ENCODE measurements at regions not wholly inside any gene's neighbourhood (a gene's known extent, or its start where the extent isn't known, plus 50 kb on each side); places are given as distances from the start of the nearest gene placed in this dataset.
"Not testable (repeated sequence)": the region's sequence is repeated elsewhere in the genome, so short reads cannot be mapped to it uniquely, and the experiment has no call there.

DNA sequence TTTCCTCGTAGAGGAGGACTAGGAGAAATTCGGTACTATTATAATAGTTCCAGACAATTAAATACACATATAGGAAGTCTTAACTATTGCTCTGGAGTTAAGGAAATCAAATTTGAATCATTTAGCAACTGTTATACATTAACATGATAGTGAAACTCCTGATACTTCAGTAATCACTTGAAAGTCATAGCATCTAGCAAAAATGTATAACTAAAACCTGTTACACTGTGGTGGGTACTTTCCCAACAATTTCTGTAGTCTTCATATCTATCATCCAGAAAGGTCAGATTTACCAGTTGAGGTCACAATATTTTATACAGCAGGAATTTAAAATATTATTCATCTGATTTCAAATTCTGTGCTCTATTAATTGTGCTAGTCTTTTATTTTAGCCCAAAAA, 669.6 kb upstream of the PCDH10 start:
- no peaks in the 10 kb centered on the region for H3K4me1 ChIP-seq
- WGBS, 2 donors, result 75 to 92% methylated on average over 2 of the region's 2 CpGs
- no peak overlapping the region for H3K4me3 ChIP-seq
- intact Hi-C loops (cut with DNase I), result no loop called here
- H3K9me3 ChIP-seq, result no peaks in the 10 kb centered on the region
- no peaks in the 10 kb centered on the region for H3K36me3 ChIP-seq
- TF ChIP-seq, protein P1, sequence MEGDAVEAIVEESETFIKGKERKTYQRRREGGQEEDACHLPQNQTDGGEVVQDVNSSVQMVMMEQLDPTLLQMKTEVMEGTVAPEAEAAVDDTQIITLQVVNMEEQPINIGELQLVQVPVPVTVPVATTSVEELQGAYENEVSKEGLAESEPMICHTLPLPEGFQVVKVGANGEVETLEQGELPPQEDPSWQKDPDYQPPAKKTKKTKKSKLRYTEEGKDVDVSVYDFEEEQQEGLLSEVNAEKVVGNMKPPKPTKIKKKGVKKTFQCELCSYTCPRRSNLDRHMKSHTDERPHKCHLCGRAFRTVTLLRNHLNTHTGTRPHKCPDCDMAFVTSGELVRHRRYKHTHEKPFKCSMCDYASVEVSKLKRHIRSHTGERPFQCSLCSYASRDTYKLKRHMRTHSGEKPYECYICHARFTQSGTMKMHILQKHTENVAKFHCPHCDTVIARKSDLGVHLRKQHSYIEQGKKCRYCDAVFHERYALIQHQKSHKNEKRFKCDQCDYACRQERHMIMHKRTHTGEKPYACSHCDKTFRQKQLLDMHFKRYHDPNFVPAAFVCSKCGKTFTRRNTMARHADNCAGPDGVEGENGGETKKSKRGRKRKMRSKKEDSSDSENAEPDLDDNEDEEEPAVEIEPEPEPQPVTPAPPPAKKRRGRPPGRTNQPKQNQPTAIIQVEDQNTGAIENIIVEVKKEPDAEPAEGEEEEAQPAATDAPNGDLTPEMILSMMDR (IDR thresholded peaks at IDR 0.05), result no peak
- H3K27ac ChIP-seq, result no peak overlapping the region
- no peaks in the 10 kb centered on the region for H3K27me3 ChIP-seq
- DNase-seq, result no peak

DNA sequence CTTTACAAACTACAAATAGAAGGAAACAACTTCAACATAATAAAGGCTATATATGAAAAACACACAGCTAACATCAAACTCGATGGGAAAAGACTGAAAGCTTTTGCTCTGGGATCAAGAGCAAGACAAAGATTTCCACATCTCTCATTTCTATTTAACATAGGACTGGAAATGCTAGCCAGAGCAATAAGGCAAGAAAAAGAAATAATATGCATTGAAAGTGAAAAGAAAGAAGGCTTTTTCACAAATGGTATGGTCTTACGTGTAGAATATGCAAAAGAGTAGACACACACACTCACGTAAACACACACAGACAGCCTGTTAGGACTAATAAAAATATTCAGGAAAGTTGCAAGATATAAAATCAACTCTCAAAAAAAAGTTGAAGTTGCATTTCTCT, 660.5 kb upstream of the PCDH10 start:
- no peak overlapping the region for H3K4me3 ChIP-seq
- H3K4me1 ChIP-seq, result no peaks in the 10 kb centered on the region
- 68 to 84% methylated on average over 3 of the region's 3 CpGs for WGBS, 2 donors
- no peaks in the 10 kb centered on the region for H3K27me3 ChIP-seq
- H3K36me3 ChIP-seq, result no peaks in the 10 kb centered on the region
- no peak for TF ChIP-seq POLR2AphosphoS5 (IDR thresholded peaks at IDR 0.05)
- TF ChIP-seq POLR2A (IDR thresholded peaks at IDR 0.05), result no peak
- TF ChIP-seq, protein P1 (IDR thresholded peaks at IDR 0.05), result no peak
- no peak for TF ChIP-seq EP300 (IDR thresholded peaks at IDR 0.05)
- no peak overlapping the region for H3K27ac ChIP-seq
- H3K9me3 ChIP-seq, result peaks cover 0 to 13% (median 5%) of the 10 kb centered on the region in 4 donors
- no peak for DNase-seq
- intact Hi-C loops (cut with DNase I), result no loop called here

DNA sequence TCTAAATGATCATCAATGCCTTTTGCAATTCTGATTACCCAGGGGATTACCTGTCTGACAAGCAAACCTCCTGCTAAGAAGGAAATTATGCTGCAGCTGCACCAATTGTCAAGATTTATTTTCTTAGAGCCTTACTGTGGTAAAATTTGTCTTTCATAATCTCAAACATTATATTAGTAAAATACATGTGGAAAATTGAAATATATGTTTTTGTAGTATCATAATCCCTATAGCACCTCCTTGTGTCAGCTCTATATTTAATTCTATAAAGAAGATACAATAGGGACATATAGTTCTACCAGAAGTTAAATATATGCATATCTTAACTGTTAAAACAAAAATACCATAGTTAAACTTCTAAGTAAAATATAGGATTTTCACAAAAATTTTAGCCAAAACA, 655.6 kb upstream of the PCDH10 start:
- H3K4me1 ChIP-seq, result no peaks in the 10 kb centered on the region
- intact Hi-C loops (cut with DNase I), result no loop called here
- no peak for DNase-seq

DNA sequence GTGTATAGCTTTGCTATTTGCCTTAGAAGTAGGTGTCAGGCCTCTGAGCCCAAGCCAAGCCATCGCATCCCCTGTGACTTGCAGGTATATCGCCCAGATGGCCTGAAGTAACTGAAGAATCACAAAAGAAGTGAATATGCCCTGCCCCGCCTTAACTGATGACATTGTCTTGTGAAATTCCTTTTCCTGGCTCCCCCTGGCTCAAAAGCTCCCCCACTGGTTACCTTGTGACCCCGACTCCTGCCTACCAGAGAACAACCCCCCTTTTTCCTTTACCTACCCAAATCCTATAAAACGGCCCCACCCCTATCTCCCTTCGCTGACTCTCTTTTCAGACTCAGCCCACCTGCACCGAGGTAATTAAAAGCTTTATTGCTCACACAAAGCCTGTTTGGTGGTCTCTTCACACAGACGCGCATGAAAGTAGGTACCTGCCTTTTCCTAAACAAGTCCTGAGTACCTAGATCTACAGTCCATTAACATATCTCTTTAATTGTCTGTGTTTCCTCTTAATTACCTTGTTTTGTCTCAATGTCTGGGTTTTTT, 653.8 kb upstream of the PCDH10 start:
- H3K27ac ChIP-seq; H3K4me3 ChIP-seq; DNase-seq; H3K36me3 ChIP-seq; H3K4me1 ChIP-seq; H3K27me3 ChIP-seq; H3K9me3 ChIP-seq; intact Hi-C loops (cut with DNase I): not testable (repeated sequence)
- WGBS, 2 donors, result 64 to 70% methylated on average over 9 of the region's 9 CpGs

More for the DNA sequence above, 655.6 kb upstream of the PCDH10 start:
- H3K9me3 ChIP-seq, result peaks cover 0 to 10% (median 2%) of the 10 kb centered on the region in 4 donors
- TF ChIP-seq POLR2A (IDR thresholded peaks at IDR 0.05) (no peak), EP300 (IDR thresholded peaks at IDR 0.05) (no peak), POLR2AphosphoS5 (IDR thresholded peaks at IDR 0.05) (no peak)
- TF ChIP-seq, protein P1 (IDR thresholded peaks at IDR 0.05), result no peak
- H3K27me3 ChIP-seq, result no peaks in the 10 kb centered on the region
- no peak overlapping the region for H3K27ac ChIP-seq
- no peaks in the 10 kb centered on the region for H3K36me3 ChIP-seq
- no peak overlapping the region for H3K4me3 ChIP-seq

DNA sequence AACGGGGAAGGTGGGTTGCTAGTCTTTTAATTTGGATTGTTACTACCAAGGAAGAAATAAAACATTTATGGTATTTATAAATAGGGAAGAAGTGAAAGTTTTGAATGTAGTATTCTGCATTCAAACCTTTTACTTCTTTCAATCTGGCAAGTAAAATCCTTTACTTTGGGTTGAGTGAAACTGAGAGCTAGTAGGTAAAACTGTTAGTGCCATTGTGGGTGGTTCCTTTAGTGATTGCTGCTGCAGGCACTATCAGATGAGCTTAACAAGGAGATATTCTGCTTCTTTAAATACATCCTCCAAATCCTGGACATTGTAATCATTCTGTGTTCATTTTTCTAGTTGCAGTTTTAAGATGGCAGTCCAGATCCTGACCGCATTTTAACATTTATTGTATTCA, 650.9 kb upstream of the PCDH10 start:
- TF ChIP-seq, protein P1 (IDR thresholded peaks at IDR 0.05), result no peak
- TF ChIP-seq POLR2AphosphoS5 (IDR thresholded peaks at IDR 0.05) (no peak), EP300 (IDR thresholded peaks at IDR 0.05) (no peak), POLR2A (IDR thresholded peaks at IDR 0.05) (no peak)
- Histone ChIP-seq H3K4me1 (no peaks in the 10 kb centered on the region), H3K9me3 (no peaks in the 10 kb centered on the region), H3K4me3 (no peak overlapping the region), H3K27ac (no peak overlapping the region), H3K27me3 (no peaks in the 10 kb centered on the region), H3K36me3 (no peaks in the 10 kb centered on the region)
- WGBS, 2 donors, result 92 to 94% methylated on average over 2 of the region's 2 CpGs
- intact Hi-C loops (cut with DNase I), result no loop called here
- no peak for DNase-seq

Measured in sigmoid colon (tissue), 6 donors.